Left ventricle myocardium superior (tissue), 1 donor: ENCODE measurements at regions not wholly inside any gene's neighbourhood (a gene's known extent, or its start where the extent isn't known, plus 50 kb on each side); places are given as distances from the start of the nearest gene placed in this dataset.

Source experiments
- ATAC-seq: fragments of 200-7000 bp; cut with Tn5 transposase; one replicate; pipeline ENCODE4 v1.9.1; 2020; ENCODE audit warnings: mild to moderate bottlenecking, moderate library complexity
- DNase-seq: peaks from one replicate; pipeline ENCODE4 v3.0.0-alpha.2; 2020
- intact Hi-C: fragments of 100-400 bp; cut with micrococcal nuclease; formaldehyde crosslinking; loops from one replicate; pipeline ENCODE4 v1.11.0; 2022
- donor health status: DM: no; HTN: yes; CAD: no; lungs with severe emphysema.

GRCh38 chr20:9926476-9926875, 87.6 kb upstream of the PAK5 start:
- intact Hi-C loops: no loop called here
- no peak for DNase-seq
- ATAC-seq: no peak

DNA sequence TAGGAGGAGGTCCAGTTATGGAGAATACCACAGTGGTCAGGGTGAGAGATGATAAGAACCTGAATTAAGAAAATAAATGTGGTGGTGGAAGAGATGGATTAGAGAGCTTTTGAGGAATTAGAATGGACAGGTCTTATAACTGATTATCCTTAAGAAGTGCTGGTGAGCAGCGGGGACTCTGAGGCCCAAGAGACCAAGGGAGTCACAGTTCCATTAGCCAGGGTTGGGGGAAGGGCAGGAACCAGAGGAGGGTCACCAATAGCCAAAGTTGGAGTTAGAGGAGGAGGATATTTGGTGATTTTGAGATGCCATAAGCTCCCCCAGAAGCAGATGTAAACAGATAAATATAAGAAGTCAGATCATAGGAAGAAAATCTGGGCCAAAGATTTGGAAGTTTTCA, 87.1 kb upstream of the PAK5 start:
- DNase-seq (no peak), ATAC-seq (no peak)
- intact Hi-C loops: no loop called here

- intact Hi-C loops: no loop called here
- ATAC-seq (no peak), DNase-seq (no peak)
Observed at GRCh38 chr20:9923648-9924047, 84.8 kb upstream of the PAK5 start.

GRCh38 chr20:9920866-9921265, 82.0 kb upstream of the PAK5 start:
- intact Hi-C loops: no loop called here
- ATAC-seq: no peak

GRCh38 chr20:9919271-9920014, 80.6 kb upstream of the PAK5 start:
- DNase-seq (no peak), ATAC-seq (no peak)
- intact Hi-C loops: no loop called here

More at GRCh38 chr20:9920866-9921265, 82.0 kb upstream of the PAK5 start:
- DNase-seq: no peak

- no peak for ATAC-seq
- no peak for DNase-seq
- intact Hi-C loops: no loop called here
Observed at GRCh38 chr20:9918348-9918747, 79.5 kb upstream of the PAK5 start.

DNA sequence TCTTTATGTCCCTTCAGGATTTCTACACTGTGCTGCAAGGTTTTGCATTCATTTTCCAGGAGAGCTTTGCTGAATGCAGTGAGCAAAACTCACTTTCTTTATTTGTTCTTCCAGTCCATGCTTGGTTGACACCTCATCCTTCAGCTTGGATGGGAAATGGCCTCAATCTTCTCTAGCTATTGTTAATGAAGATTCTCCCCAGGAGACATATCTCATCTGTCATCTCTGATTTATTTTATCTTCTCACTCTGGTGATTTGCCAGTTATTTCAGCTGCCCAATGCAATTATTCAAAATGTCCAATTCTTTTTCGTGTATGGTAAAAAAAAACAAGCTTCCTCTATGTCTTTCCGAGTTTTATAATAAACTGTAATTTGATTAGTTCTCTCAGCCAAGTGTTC, 77.9 kb upstream of the PAK5 start:
- ATAC-seq: no peak
- DNase-seq: no peak
- intact Hi-C loops: no loop called here

DNA sequence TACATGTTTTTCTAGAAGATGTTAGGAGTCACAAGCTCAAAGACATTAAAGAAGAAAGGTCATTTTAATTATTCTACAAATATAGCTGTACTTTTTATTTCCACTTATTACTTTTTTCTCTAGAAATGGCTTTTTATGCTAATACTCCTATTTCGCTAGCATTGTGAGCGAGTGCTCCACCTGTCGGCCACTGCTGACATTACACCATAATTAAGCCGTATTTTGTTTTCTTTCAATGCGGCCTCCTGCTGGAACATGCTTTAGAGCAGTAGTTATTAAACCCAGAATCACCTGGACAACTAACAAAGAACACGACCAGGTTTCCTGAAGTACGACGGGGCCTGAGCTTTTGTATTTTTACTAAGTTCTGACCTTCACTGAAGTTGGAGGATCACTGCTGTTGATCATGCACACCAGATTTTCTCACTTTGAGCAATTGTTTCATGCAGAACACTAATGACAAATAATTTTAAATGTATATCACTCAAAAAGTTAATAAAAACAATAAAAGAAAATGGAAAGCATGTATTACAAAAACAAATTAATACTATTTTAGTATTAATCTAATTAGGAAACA, 74.1 kb upstream of the PAK5 start:
- ATAC-seq (no peak), DNase-seq (no peak)
- intact Hi-C loops: no loop called here

- DNase-seq (no peak), ATAC-seq (no peak)
- intact Hi-C loops: no loop called here
Observed at GRCh38 chr20:9912290-9912689, 73.4 kb upstream of the PAK5 start.

DNA sequence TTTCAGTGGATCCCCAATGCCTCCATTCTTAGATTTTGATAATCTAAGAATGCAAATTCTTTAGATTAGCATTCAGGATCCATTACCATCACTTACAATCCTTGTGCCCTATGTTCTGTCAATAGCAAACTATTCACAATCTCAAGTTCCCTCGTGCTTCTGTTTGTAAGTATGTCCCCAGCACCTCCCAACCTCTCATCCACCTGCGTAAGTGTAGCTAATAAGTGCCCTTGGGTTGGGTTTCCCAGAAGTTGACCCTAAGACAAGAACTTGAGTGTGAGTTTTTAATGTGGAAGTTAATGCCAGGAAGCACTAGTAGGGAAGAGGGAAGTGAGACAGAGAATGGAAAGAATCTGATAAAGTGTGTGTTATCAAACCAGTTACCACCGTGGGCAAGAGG, 72.6 kb upstream of the PAK5 start:
- DNase-seq (no peak), ATAC-seq (no peak)
- intact Hi-C loops: no loop called here

DNA sequence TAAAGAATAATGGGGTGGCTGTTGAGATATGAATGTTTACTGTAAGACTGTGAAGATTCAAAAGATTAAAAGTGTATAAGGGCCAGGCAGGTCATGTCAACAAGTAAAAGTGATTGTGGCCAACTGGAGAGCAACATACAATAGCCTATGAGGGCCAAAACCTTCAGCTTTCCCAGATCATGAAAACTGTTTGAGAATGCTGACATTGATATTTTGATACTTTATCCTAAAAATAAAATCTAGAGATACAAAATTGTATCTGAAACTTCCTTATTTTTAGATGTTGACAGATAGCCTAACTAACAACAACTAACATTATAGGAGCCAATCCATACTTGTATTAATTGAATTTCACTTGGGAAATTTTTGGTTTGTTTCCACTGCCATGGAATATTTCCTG, 70.3 kb upstream of the PAK5 start:
- intact Hi-C loops: no loop called here
- ATAC-seq (no peak), DNase-seq (no peak)

GRCh38 chr20:9903048-9903655, 64.3 kb upstream of the PAK5 start:
- ATAC-seq (no peak), DNase-seq (no peak)
- intact Hi-C loops: no loop called here

GRCh38 chr20:9889270-9889981, 50.5 kb upstream of the PAK5 start:
- intact Hi-C loops: no loop called here
- DNase-seq (no peak), ATAC-seq (no peak)
